A673 (cell line): ENCODE measurements at regions not wholly inside any gene's neighbourhood (a gene's known extent, or its start where the extent isn't known, plus 50 kb on each side); places are given as distances from the start of the nearest gene placed in this dataset.

Experiments used
- CTCF ChIP-seq: fragments of 300-800, 200-600 bp; sonication (generic); conservative IDR thresholded peaks from 2 replicates; pipeline ENCODE4 v1.5.1; 2017; ENCODE audit warnings: low read depth, mild to moderate bottlenecking, antibody characterized with exemption, low read length, moderate library complexity, mixed read lengths
- EZH2 ChIP-seq: fragments of 200-600 bp; sonication (generic); IDR thresholded peaks from 2 replicates; pipeline ENCODE4 v1.6.1; 2017; ENCODE audit warnings: borderline replicate concordance, low read depth, mild to moderate bottlenecking, mixed read lengths, antibody characterized with exemption, low read length; ENCODE audit not compliant: poor library complexity, severe bottlenecking

GRCh38 chr15:91521996-91522395 lies 331.5 kb upstream of the SLCO3A1 start:
- TF ChIP-seq CTCF (no peak), EZH2 (no peak)
